ENCODE measurements at regions not wholly inside any gene's neighbourhood (a gene's known extent, or its start where the extent isn't known, plus 50 kb on each side); places are given as distances from the start of the nearest gene placed in this dataset.

GRCh38 chr6:112909781-112910180 is 562.7 kb downstream of the RFPL4B start:
- no peak for TF ChIP-seq CTCF (IDR thresholded peaks at IDR 0.05; ENCODE audit: insufficient read depth, low read depth, low read length)
- TF ChIP-seq EZH2 (IDR thresholded peaks at IDR 0.05; ENCODE audit: insufficient read depth, low read length) = no peak
